K562 (cell line): ENCODE measurements at regions not wholly inside any gene's neighbourhood (a gene's known extent, or its start where the extent isn't known, plus 50 kb on each side); places are given as distances from the start of the nearest gene placed in this dataset.

ENCODE experiments used
- ATF7 ChIP-seq: fragments of 450-650 bp; IDR thresholded peaks from 2 replicates; pipeline ENCODE4 v1.7.1; 2014; ENCODE audit warnings: mild to moderate bottlenecking, moderate library complexity
- BHLHE40 ChIP-seq: IDR thresholded peaks from 2 replicates; pipeline ENCODE4 v1.6.1; 2011; ENCODE audit warnings: low read length, improper control_type of control experiment
- ESRRA ChIP-seq: fragments of 450-650 bp; IDR thresholded peaks from 2 replicates; pipeline ENCODE4 v1.6.1; 2014; ENCODE audit warnings: low read depth, mild to moderate bottlenecking, moderate library complexity, borderline replicate concordance
- EZH2 ChIP-seq: IDR thresholded peaks from 2 replicates; pipeline ENCODE4 v1.6.1; 2012; ENCODE audit warnings: low read depth, mild to moderate bottlenecking, inconsistent platforms, low read length, borderline replicate concordance
- HNRNPUL1 ChIP-seq: fragments of 200-400 bp; formaldehyde crosslinking; IDR thresholded peaks from 2 replicates; pipeline ENCODE4 v1.6.1; 2017; ENCODE audit warnings: low read length
- KDM1A ChIP-seq, 2 experiments: fragments of 450-650 bp; IDR thresholded peaks; 2 replicates each; pipeline ENCODE4 v1.6.1; 2016; ENCODE audit warnings: mild to moderate bottlenecking in 2 of 2
- MAZ ChIP-seq, 2 experiments: fragments of 450-650 bp in 1 of 2; sonication (generic) in 1 of 2; formaldehyde crosslinking; IDR thresholded peaks in 1 of 2; conservative IDR thresholded peaks in 1 of 2; 2 replicates each; pipeline versions ENCODE4 v1.4.0 to v1.5.0; 2020; ENCODE audit warnings: mild to moderate bottlenecking in 1 of 2, missing genetic modification reagents in 1 of 2
- POLR2AphosphoS5 ChIP-seq: IDR thresholded peaks from 2 replicates; pipeline ENCODE4 v1.6.1; 2011; ENCODE audit warnings: mild to moderate bottlenecking, low read depth, low read length, moderate library complexity; ENCODE audit not compliant: control insufficient read depth, insufficient read depth
- PRMT5 ChIP-seq: sonication (generic); formaldehyde crosslinking; IDR thresholded peaks from 2 replicates; pipeline ENCODE4 v1.5.0; 2020; ENCODE audit warnings: missing genetic modification reagents
- SAP30 ChIP-seq: fragments of 200-600 bp; sonication (generic); IDR thresholded peaks from 2 replicates; pipeline ENCODE4 v1.6.1; 2012; ENCODE audit warnings: borderline replicate concordance, low read depth, mild to moderate bottlenecking, moderate library complexity, low read length, control low read depth, inconsistent platforms; ENCODE audit not compliant: insufficient read depth, poor library complexity, severe bottlenecking
- STAG1 ChIP-seq: sonication (generic); formaldehyde crosslinking; IDR thresholded peaks from 2 replicates; pipeline ENCODE4 v1.5.0; 2020; ENCODE audit warnings: missing genetic modification reagents, borderline replicate concordance
- XRCC4 ChIP-seq: IDR thresholded peaks from one replicate; pipeline ENCODE4 v1.6.1; 2011; ENCODE audit not compliant: insufficient read depth, insufficient read length; ENCODE audit errors: extremely low read depth
- TF ChIP-seq, protein P1 (sequence below), 3 experiments: IDR thresholded peaks in 2 of 3; conservative IDR thresholded peaks in 1 of 3; 2 replicates each; pipeline ENCODE4 v1.5.1; 2011 to 2012; ENCODE audit warnings: low read length in 3 of 3, mild to moderate bottlenecking in 3 of 3, control low read depth in 2 of 3, improper control_type of control experiment in 1 of 3, inconsistent platforms in 1 of 3, low read depth in 1 of 3, mixed read lengths in 1 of 3, moderate library complexity in 1 of 3; ENCODE audit not compliant: insufficient read depth in 2 of 3
- TF ChIP-seq, protein P2 (sequence below): fragments of 250-450 bp; sonication (Bioruptor Pico); IDR thresholded peaks from 2 replicates; pipeline ENCODE4 v1.8.0; 2021; ENCODE audit warnings: borderline replicate concordance, mild to moderate bottlenecking, moderate library complexity; ENCODE audit not compliant: poor library complexity, severe bottlenecking

GRCh38 chr9:1267141-1267570 lies 217.0 kb downstream of the DMRT2 start:
- no peak for TF ChIP-seq POLR2AphosphoS5
- no peak for TF ChIP-seq XRCC4
- TF ChIP-seq HNRNPUL1 = no peak
- no peak for TF ChIP-seq KDM1A (IDR thresholded peaks at IDR 0.05)
- TF ChIP-seq, protein P1, sequence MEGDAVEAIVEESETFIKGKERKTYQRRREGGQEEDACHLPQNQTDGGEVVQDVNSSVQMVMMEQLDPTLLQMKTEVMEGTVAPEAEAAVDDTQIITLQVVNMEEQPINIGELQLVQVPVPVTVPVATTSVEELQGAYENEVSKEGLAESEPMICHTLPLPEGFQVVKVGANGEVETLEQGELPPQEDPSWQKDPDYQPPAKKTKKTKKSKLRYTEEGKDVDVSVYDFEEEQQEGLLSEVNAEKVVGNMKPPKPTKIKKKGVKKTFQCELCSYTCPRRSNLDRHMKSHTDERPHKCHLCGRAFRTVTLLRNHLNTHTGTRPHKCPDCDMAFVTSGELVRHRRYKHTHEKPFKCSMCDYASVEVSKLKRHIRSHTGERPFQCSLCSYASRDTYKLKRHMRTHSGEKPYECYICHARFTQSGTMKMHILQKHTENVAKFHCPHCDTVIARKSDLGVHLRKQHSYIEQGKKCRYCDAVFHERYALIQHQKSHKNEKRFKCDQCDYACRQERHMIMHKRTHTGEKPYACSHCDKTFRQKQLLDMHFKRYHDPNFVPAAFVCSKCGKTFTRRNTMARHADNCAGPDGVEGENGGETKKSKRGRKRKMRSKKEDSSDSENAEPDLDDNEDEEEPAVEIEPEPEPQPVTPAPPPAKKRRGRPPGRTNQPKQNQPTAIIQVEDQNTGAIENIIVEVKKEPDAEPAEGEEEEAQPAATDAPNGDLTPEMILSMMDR (IDR thresholded peaks at IDR 0.05 in 2 of 3, conservative IDR thresholded peaks at IDR 0.05 in 1 of 3; ENCODE audit: insufficient read depth in 2 of 3, low read depth in 1 of 3, low read length in 3 of 3) = no peak
- TF ChIP-seq MAZ (CRISPR knock-in tag; conservative IDR thresholded peaks at IDR 0.05 in 1 of 2, IDR thresholded peaks at IDR 0.05 in 1 of 2) = no peak
- TF ChIP-seq ATF7 = no peak
- no peak for TF ChIP-seq STAG1
- TF ChIP-seq ESRRA = no peak
- no peak for TF ChIP-seq SAP30
- TF ChIP-seq, protein P2, sequence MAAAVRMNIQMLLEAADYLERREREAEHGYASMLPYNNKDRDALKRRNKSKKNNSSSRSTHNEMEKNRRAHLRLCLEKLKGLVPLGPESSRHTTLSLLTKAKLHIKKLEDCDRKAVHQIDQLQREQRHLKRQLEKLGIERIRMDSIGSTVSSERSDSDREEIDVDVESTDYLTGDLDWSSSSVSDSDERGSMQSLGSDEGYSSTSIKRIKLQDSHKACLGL (CRISPR knock-in tag) = no peak
- TF ChIP-seq PRMT5 (CRISPR knock-in tag) = no peak
- TF ChIP-seq EZH2 = no peak
- TF ChIP-seq BHLHE40 = no peak
